ENCODE measurements at regions not wholly inside any gene's neighbourhood (a gene's known extent, or its start where the extent isn't known, plus 50 kb on each side); places are given as distances from the start of the nearest gene placed in this dataset.

DNA sequence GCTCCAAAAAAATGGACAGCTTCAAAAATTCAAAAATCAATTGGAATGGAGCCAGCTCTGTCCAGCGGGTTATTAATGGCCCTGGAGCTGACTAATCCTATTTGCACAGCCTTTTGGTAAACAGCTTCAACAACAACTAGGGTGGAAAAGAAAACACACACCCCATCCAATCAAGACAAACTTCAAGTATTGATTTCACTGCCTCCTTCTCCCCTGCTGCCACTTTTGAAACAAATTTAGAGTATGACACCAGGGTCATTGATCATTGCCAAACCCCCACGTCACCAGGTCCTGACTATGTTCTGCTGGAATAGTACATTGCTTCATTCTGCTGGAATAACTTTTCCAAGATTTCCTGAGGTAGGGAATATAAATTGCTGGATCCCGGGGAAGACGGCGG is 56.8 kb upstream of the GTF3A start:
- TF ChIP-seq, protein P1, sequence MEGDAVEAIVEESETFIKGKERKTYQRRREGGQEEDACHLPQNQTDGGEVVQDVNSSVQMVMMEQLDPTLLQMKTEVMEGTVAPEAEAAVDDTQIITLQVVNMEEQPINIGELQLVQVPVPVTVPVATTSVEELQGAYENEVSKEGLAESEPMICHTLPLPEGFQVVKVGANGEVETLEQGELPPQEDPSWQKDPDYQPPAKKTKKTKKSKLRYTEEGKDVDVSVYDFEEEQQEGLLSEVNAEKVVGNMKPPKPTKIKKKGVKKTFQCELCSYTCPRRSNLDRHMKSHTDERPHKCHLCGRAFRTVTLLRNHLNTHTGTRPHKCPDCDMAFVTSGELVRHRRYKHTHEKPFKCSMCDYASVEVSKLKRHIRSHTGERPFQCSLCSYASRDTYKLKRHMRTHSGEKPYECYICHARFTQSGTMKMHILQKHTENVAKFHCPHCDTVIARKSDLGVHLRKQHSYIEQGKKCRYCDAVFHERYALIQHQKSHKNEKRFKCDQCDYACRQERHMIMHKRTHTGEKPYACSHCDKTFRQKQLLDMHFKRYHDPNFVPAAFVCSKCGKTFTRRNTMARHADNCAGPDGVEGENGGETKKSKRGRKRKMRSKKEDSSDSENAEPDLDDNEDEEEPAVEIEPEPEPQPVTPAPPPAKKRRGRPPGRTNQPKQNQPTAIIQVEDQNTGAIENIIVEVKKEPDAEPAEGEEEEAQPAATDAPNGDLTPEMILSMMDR (IDR thresholded peaks at IDR 0.05; ENCODE audit: low read depth, low read length, missing control alignments), result no peak
- H3K4me3 ChIP-seq (ENCODE audit: low read depth, low read length), result no peak overlapping the region
- DNase-seq (ENCODE audit: low read depth), result no peak

DNA sequence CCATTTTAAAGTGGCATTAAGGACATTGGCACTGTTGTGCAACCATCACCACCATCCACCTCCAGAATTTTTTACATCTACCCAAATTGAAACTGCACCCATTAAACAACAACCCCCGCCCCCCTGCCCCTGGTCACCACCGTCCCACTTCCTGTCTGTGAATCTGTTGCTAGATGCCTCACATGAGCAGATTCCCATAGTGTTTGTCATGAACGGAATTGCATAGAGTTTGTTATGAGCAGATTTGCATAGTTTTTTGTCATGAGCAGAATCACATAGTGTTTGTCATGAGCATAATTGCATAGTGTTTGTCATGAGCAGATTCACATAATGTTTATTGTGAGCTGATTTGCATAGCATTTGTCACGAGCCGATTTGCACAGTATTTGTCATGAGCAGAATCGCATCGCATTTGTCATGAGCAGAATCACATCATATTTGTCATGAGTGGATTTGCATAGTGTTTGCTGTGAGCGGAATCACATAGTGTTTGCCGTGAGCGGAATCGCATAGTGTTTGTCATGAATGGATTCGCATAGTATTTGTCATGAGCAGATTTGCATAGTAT is 54.0 kb upstream of the GTF3A start:
- H3K4me3 ChIP-seq (ENCODE audit: low read depth, low read length), result no peak overlapping the region
- TF ChIP-seq, protein P1 (IDR thresholded peaks at IDR 0.05; ENCODE audit: low read depth, low read length, missing control alignments), result no peak
- DNase-seq (ENCODE audit: low read depth), result no peak

DNA sequence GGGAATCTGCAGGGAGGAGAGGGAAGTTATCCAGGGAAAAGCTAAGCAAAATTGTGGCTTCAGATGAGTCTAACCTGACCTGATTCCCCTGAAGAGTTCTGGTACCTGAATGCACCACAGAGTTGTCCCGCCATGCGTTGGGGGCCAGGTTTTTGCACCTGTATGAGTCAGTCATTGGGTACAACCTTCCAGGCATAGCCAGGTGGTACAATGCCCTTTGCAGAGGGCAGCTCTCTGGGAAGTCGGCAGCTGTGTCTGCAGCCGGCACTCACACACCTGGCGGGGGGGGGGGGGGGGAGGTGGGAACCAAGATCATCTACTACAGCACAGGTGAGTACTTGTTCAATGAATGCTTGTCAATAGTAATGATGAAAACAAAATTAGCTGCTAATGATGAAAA is 52.5 kb upstream of the GTF3A start:
- TF ChIP-seq, protein P1 (IDR thresholded peaks at IDR 0.05; ENCODE audit: low read depth, low read length, missing control alignments), result no peak
- DNase-seq (ENCODE audit: low read depth), result no peak
- H3K4me3 ChIP-seq (ENCODE audit: low read depth, low read length), result no peak overlapping the region

DNA sequence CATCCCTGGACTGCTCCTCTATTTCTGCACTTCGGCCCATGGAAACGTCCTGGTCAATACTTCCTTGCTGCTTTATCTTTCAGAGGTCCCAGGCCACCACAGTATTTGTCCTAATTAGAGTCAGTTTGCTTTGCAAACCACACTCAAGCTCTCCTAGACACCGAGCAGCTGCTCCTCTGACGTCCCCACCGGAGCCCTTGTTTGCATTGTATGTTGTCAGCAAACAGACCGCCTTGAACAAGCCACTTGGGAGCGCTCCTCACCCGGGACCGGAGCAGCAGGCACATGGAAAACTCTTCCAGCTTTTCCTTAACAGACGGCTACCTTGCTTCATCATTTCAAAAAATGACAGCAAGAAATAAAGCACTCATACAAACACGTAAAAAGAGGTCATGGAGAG is 51.5 kb upstream of the GTF3A start:
- H3K4me3 ChIP-seq (ENCODE audit: low read depth, low read length), result no peak overlapping the region
- no peak for DNase-seq (ENCODE audit: low read depth)
- TF ChIP-seq, protein P1 (IDR thresholded peaks at IDR 0.05; ENCODE audit: low read depth, low read length, missing control alignments), result no peak

DNA sequence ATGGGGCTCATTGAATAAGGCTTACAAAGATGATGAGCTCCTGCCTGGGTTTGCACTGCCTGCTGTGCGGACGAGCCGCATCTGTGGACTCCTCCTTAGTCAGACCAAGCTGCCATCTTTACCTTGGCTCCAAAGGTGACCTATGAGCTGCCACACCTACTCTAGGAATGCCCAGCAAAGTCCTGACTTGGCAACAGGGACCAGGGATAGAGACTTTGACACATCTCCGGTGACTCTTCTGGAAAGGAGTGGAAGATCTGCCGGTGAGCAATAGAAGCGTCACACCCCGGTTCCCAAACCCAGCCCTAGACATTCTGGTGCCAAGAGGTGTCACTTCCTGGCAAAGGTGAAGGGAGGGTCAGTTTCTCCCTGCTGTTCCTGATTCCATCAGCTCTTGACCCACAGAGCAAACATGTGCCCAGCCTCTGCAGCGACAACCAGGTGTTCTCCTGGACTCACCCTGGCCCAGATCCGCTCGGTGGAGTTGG is 50.2 kb upstream of the GTF3A start:
- DNase-seq (ENCODE audit: low read depth), result no peak
- TF ChIP-seq, protein P1 (IDR thresholded peaks at IDR 0.05; ENCODE audit: low read depth, low read length, missing control alignments), result no peak
- no peak overlapping the region for H3K4me3 ChIP-seq (ENCODE audit: low read depth, low read length)

All from GM12864 (cell line).